HEK293 (cell line): ENCODE measurements at regions not wholly inside any gene's neighbourhood (a gene's known extent, or its start where the extent isn't known, plus 50 kb on each side); places are given as distances from the start of the nearest gene placed in this dataset.

Experiments
- CTCF ChIA-PET: fragments of 350-600 bp; formaldehyde crosslinking; extraction: SDS; loops from one replicate; lab custom pipeline; 2021; ENCODE audit warnings: antibody characterized with exemption; lab: Yijun Ruan, JAX
- POLR2A ChIA-PET: fragments of 300-600 bp; formaldehyde crosslinking; extraction: SDS; loops from one replicate; lab custom pipeline; 2020; ENCODE audit warnings: antibody characterized with exemption, inconsistent platforms; lab: Yijun Ruan, JAX
- H3K27ac ChIP-seq: fragments of 200-500 bp; sonication (Bioruptor generic); 2 replicates; pipeline ENCODE4 v1.5.1; 2014; ENCODE audit warnings: low read depth, low read length, control low read depth, inconsistent platforms; ENCODE audit errors: extremely low read depth
- H3K36me3 ChIP-seq, 2 experiments: fragments of 200-500 bp in 1 of 2; sonication (Bioruptor generic) in 1 of 2; 1 replicate in 1 of 2; 2 replicates in 1 of 2; pipeline ENCODE4 v1.5.1; 2014 to 2017; ENCODE audit warnings: inconsistent platforms in 2 of 2, low read length in 2 of 2; ENCODE audit not compliant: control insufficient read depth in 2 of 2, insufficient read depth in 1 of 2
- H3K4me1 ChIP-seq: fragments of 200-500 bp; sonication (Bioruptor generic); 2 replicates; pipeline ENCODE4 v1.5.1; 2014; ENCODE audit warnings: mild to moderate bottlenecking, low read length, inconsistent platforms; ENCODE audit not compliant: control insufficient read depth, insufficient read depth
- H3K4me3 ChIP-seq: 2 replicates; pipeline ENCODE4 v1.5.1; 2011; ENCODE audit warnings: low read depth, mild to moderate bottlenecking, control low read depth, low read length, moderate library complexity
- H3K9me3 ChIP-seq: fragments of 200-500 bp; sonication (Bioruptor generic); 2 replicates; pipeline ENCODE4 v1.5.1; 2014; ENCODE audit warnings: low read depth, low read length, inconsistent platforms; ENCODE audit not compliant: control insufficient read depth, insufficient read depth
- GFI1B ChIP-seq: fragments of 450-650 bp; formaldehyde crosslinking; IDR thresholded peaks from 2 replicates; pipeline ENCODE4 v1.5.1; 2016; ENCODE audit warnings: missing biosample characterization, missing genetic modification characterization
- MEIS1 ChIP-seq: sonication (generic); formaldehyde crosslinking; IDR thresholded peaks from 2 replicates; pipeline ENCODE4 v1.8.1; 2022; ENCODE audit warnings: missing genetic modification reagents, mild to moderate bottlenecking, borderline replicate concordance
- REST ChIP-seq: fragments of 450-650 bp; formaldehyde crosslinking; IDR thresholded peaks from 2 replicates; pipeline ENCODE4 v1.5.1; 2016; ENCODE audit warnings: missing biosample characterization, missing genetic modification characterization
- YY1 ChIP-seq: fragments of 450-650 bp; formaldehyde crosslinking; IDR thresholded peaks from 2 replicates; pipeline ENCODE4 v1.5.1; 2018; ENCODE audit warnings: missing biosample characterization, missing genetic modification characterization
- ZFP3 ChIP-seq: fragments of 450-650 bp; formaldehyde crosslinking; IDR thresholded peaks from 2 replicates; pipeline ENCODE4 v1.5.1; 2016; ENCODE audit warnings: low read depth, missing biosample characterization, missing genetic modification characterization
- ZNF10 ChIP-seq: fragments of 450-650 bp; formaldehyde crosslinking; IDR thresholded peaks from 2 replicates; pipeline ENCODE4 v1.5.1; 2017; ENCODE audit warnings: missing biosample characterization, missing genetic modification characterization
- ZNF114 ChIP-seq: fragments of 450-650 bp; formaldehyde crosslinking; IDR thresholded peaks from 2 replicates; pipeline ENCODE4 v1.5.0; 2017; ENCODE audit warnings: missing biosample characterization, missing genetic modification characterization
- ZNF133 ChIP-seq: fragments of 450-650 bp; formaldehyde crosslinking; IDR thresholded peaks from 2 replicates; pipeline ENCODE4 v1.5.1; 2016; ENCODE audit warnings: missing biosample characterization, missing genetic modification characterization
- ZNF146 ChIP-seq: fragments of 450-650 bp; formaldehyde crosslinking; IDR thresholded peaks from 2 replicates; pipeline ENCODE4 v1.5.1; 2016; ENCODE audit warnings: missing biosample characterization, missing genetic modification characterization
- ZNF16 ChIP-seq: fragments of 450-650 bp; formaldehyde crosslinking; IDR thresholded peaks from 2 replicates; pipeline ENCODE4 v1.5.1; 2016; ENCODE audit warnings: low read depth, missing biosample characterization, missing genetic modification characterization
- ZNF19 ChIP-seq: fragments of 450-650 bp; formaldehyde crosslinking; IDR thresholded peaks from 2 replicates; pipeline ENCODE4; 2016; ENCODE audit warnings: missing biosample characterization, missing genetic modification characterization, low read depth
- ZNF426 ChIP-seq: fragments of 450-650 bp; formaldehyde crosslinking; IDR thresholded peaks from 2 replicates; pipeline ENCODE4 v1.5.1; 2017; ENCODE audit warnings: missing biosample characterization, missing genetic modification characterization, mild to moderate bottlenecking, inconsistent platforms, moderate library complexity
- ZNF473 ChIP-seq: fragments of 450-650 bp; formaldehyde crosslinking; IDR thresholded peaks from 2 replicates; pipeline ENCODE4 v1.5.1; 2017; ENCODE audit warnings: missing biosample characterization, missing genetic modification characterization
- ZNF521 ChIP-seq: fragments of 450-650 bp; formaldehyde crosslinking; IDR thresholded peaks from 2 replicates; pipeline ENCODE4 v1.5.1; 2017; ENCODE audit warnings: missing biosample characterization, mild to moderate bottlenecking, missing genetic modification characterization
- ZNF529 ChIP-seq: fragments of 450-650 bp; formaldehyde crosslinking; IDR thresholded peaks from 2 replicates; pipeline ENCODE4 v1.5.1; 2017; ENCODE audit warnings: missing genetic modification characterization, missing biosample characterization; ENCODE audit not compliant: insufficient replicate concordance
- ZNF560 ChIP-seq: fragments of 450-650 bp; formaldehyde crosslinking; IDR thresholded peaks from 2 replicates; pipeline ENCODE4 v1.5.1; 2017; ENCODE audit warnings: missing biosample characterization, missing genetic modification characterization, borderline replicate concordance
- ZNF596 ChIP-seq: fragments of 450-650 bp; IDR thresholded peaks from 2 replicates; pipeline ENCODE4 v1.5.0; 2018; ENCODE audit warnings: missing biosample characterization, mild to moderate bottlenecking, missing genetic modification characterization, moderate library complexity
- ZNF629 ChIP-seq: fragments of 450-650 bp; formaldehyde crosslinking; IDR thresholded peaks from 2 replicates; pipeline ENCODE4 v1.5.1; 2017; ENCODE audit warnings: missing biosample characterization, missing genetic modification characterization
- ZNF645 ChIP-seq: fragments of 450-650 bp; formaldehyde crosslinking; IDR thresholded peaks from 2 replicates; pipeline ENCODE4; 2016; ENCODE audit warnings: missing biosample characterization, missing genetic modification characterization
- ZNF664 ChIP-seq: fragments of 450-650 bp; formaldehyde crosslinking; IDR thresholded peaks from 2 replicates; pipeline ENCODE4 v1.5.1; 2016; ENCODE audit warnings: missing biosample characterization, missing genetic modification characterization
- ZNF677 ChIP-seq: fragments of 450-650 bp; IDR thresholded peaks from 2 replicates; pipeline ENCODE4 v1.5.0; 2018; ENCODE audit warnings: missing biosample characterization, mild to moderate bottlenecking, missing genetic modification characterization, moderate library complexity
- ZNF701 ChIP-seq: fragments of 450-650 bp; formaldehyde crosslinking; IDR thresholded peaks from 2 replicates; pipeline ENCODE4 v1.5.1; 2016; ENCODE audit warnings: missing biosample characterization, missing genetic modification characterization
- ZNF76 ChIP-seq: fragments of 450-650 bp; formaldehyde crosslinking; IDR thresholded peaks from 2 replicates; pipeline ENCODE4; 2016; ENCODE audit warnings: low read depth, missing biosample characterization, missing genetic modification characterization, borderline replicate concordance
- ZNF768 ChIP-seq: fragments of 450-650 bp; formaldehyde crosslinking; IDR thresholded peaks from 2 replicates; pipeline ENCODE4 v1.5.1; 2018; ENCODE audit warnings: missing biosample characterization, mild to moderate bottlenecking, missing genetic modification characterization
- ZXDB ChIP-seq: fragments of 450-650 bp; formaldehyde crosslinking; IDR thresholded peaks from 2 replicates; pipeline ENCODE4 v1.5.1; 2016; ENCODE audit warnings: missing biosample characterization, missing genetic modification characterization

GRCh38 chr2:149953627-149954026, 366.1 kb upstream of the MMADHC start:
- ChIA-PET POLR2A (no interaction called here), CTCF (interaction anchor here (0.7 kb wide), 1 partner anchor 392 kb away, joined by 4 read pairs; no protein-coding TSS in a partner anchor)
- H3K27ac ChIP-seq, result no peak overlapping the region
- H3K4me3 ChIP-seq, result no peak overlapping the region
- TF ChIP-seq ZNF664 (tag by site-specific recombination) (no peak), REST (tag by site-specific recombination) (no peak), YY1 (tag by site-specific recombination) (no peak), ZNF596 (no peak), ZNF677 (tag by site-specific recombination) (no peak), ZNF529 (no peak), ZNF560 (tag by site-specific recombination) (no peak), ZNF768 (tag by site-specific recombination) (no peak), ZNF629 (no peak), ZNF426 (tag by site-specific recombination) (no peak), ZFP3 (no peak)
- TF ChIP-seq, all 188 proteins: peak for 0
- Histone ChIP-seq H3K9me3 (no peaks in the 10 kb centered on the region), H3K4me1 (no peaks in the 10 kb centered on the region), H3K36me3 (no peaks in the 10 kb centered on the region)

GRCh38 chr2:149931486-149931885, 343.9 kb upstream of the MMADHC start:
- no peaks in the 10 kb centered on the region for H3K4me1 ChIP-seq
- no peaks in the 10 kb centered on the region for H3K9me3 ChIP-seq
- CTCF ChIA-PET, result interaction anchor here (1.1 kb wide), 1 partner anchor 8 kb away, joined by 3 read pairs; no protein-coding TSS in a partner anchor
- no peak overlapping the region for H3K4me3 ChIP-seq
- TF ChIP-seq ZXDB (tag by site-specific recombination) (no peak), MEIS1 (CRISPR knock-in tag) (no peak), ZNF521 (no peak), ZNF10 (tag by site-specific recombination) (no peak), ZNF701 (tag by site-specific recombination) (no peak), ZNF133 (tag by site-specific recombination) (no peak)
- H3K27ac ChIP-seq, result no peak overlapping the region
- POLR2A ChIA-PET, result no interaction called here
- no peaks in the 10 kb centered on the region for H3K36me3 ChIP-seq

GRCh38 chr2:149928011-149928410, 340.4 kb upstream of the MMADHC start:
- Histone ChIP-seq H3K4me3 (no peak overlapping the region), H3K27ac (no peak overlapping the region), H3K36me3 (no peaks in the 10 kb centered on the region), H3K4me1 (no peaks in the 10 kb centered on the region), H3K9me3 (no peaks in the 10 kb centered on the region)
- CTCF ChIA-PET, result interaction anchor here (0.5 kb wide), 1 partner anchor 336 kb away, joined by 3 read pairs; no protein-coding TSS in a partner anchor
- POLR2A ChIA-PET, result no interaction called here
- TF ChIP-seq ZNF645 (no peak), ZNF19 (tag by site-specific recombination) (no peak), GFI1B (tag by site-specific recombination) (no peak), ZNF76 (tag by site-specific recombination) (no peak), ZNF426 (tag by site-specific recombination) (no peak), ZNF473 (no peak), ZNF146 (tag by site-specific recombination) (no peak), ZNF114 (no peak), ZNF16 (tag by site-specific recombination) (no peak)
